ENCODE measurements at regions not wholly inside any gene's neighbourhood (a gene's known extent, or its start where the extent isn't known, plus 50 kb on each side); places are given as distances from the start of the nearest gene placed in this dataset.

DNA sequence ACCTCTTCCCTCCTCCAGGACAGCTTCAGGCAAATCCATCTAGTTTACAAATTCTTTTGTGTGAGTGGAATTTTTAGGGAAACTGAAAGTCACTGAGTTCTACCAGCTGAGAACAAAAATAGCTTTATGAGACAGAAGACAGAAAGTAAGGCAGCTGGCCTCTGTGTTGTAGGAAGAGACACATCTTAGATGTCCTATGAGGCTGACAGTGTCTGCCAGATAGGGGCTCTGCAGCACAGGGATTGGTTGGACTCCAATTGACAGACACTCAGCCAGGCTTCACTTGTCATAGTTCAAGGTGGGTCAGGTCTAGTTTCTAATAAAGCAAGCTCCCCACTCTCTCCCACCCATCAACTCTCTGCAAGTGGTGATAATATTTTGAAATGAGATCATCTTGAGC is 574.9 kb downstream of the CCSER2 start:
- TF ChIP-seq, protein P1, sequence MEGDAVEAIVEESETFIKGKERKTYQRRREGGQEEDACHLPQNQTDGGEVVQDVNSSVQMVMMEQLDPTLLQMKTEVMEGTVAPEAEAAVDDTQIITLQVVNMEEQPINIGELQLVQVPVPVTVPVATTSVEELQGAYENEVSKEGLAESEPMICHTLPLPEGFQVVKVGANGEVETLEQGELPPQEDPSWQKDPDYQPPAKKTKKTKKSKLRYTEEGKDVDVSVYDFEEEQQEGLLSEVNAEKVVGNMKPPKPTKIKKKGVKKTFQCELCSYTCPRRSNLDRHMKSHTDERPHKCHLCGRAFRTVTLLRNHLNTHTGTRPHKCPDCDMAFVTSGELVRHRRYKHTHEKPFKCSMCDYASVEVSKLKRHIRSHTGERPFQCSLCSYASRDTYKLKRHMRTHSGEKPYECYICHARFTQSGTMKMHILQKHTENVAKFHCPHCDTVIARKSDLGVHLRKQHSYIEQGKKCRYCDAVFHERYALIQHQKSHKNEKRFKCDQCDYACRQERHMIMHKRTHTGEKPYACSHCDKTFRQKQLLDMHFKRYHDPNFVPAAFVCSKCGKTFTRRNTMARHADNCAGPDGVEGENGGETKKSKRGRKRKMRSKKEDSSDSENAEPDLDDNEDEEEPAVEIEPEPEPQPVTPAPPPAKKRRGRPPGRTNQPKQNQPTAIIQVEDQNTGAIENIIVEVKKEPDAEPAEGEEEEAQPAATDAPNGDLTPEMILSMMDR (IDR thresholded peaks at IDR 0.05), result no peak
- TF ChIP-seq POLR2A (IDR thresholded peaks at IDR 0.05), result no peak
